ENCODE measurements at regions not wholly inside any gene's neighbourhood (a gene's known extent, or its start where the extent isn't known, plus 50 kb on each side); places are given as distances from the start of the nearest gene placed in this dataset.
"Not testable (repeated sequence)": the region's sequence is repeated elsewhere in the genome, so short reads cannot be mapped to it uniquely, and the experiment has no call there.

DNA sequence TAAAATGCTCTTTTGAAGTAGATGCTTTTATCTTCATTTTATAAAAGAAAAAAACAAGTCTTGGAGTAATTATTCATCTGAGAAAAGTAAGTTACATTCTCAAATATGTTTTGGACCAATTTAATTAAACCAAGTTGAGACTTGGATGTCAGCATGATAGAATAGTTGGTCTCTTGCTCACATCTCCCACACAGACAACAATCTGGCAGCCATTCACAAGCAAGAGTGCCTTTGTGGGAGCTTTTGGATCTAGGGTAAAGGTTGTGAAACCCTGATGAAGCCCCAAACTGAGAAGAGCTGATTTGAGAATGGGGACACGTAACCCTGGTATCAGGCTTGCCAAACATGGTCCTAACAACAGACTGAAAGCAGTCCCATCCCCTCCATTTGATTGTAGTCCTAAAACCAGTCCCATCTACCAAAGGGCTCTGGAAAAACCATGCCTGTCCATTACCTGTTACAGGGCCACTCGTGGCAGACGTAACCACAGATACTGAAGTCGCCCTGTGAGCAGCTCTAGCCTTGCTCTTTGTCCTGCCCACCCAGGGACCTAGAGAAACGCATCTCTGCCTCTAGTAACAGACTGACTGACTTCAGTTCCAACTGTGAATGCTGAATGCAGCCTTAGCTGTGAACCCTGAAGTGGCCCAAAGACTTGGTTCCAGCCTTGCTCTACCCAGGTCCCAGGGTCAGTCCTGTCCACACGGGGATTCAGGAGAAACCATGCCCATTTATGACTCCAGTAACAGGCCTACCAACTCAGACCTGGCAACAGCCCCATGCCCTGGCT lies 145.5 kb upstream of the SYNPR start:
- Histone ChIP-seq H3K4me3 (ENCODE audit: low read length) (no peak overlapping the region), H3K9ac (ENCODE audit: low read length) (no peak overlapping the region), H3K27me3 (ENCODE audit: insufficient read depth, low read depth, low read length) (no peaks in the 10 kb centered on the region), H3K36me3 (ENCODE audit: insufficient read depth, low read length) (no peaks in the 10 kb centered on the region), H3K9me2 (ENCODE audit: insufficient read depth, low read length) (no peaks in the 10 kb centered on the region), H3K79me2 (replicated peaks; ENCODE audit: insufficient read depth, low read length) (no peaks in the 10 kb centered on the region), H3F3A (ENCODE audit: insufficient read depth, low read length, poor library complexity, severe bottlenecking) (no peaks in the 10 kb centered on the region), H3K4me2 (ENCODE audit: low read length) (no peak overlapping the region), H2AFZ (ENCODE audit: low read depth, low read length) (no peak overlapping the region), H3K9me3 (ENCODE audit: low read length) (no peaks in the 10 kb centered on the region), H4K20me1 (ENCODE audit: insufficient read depth) (no peaks in the 10 kb centered on the region), H3K27ac (ENCODE audit: low read length) (no peak overlapping the region)
- no peak for TF ChIP-seq MXI1 (conservative IDR thresholded peaks at IDR 0.05; ENCODE audit: poor library complexity, severe bottlenecking)
- TF ChIP-seq, protein P1, sequence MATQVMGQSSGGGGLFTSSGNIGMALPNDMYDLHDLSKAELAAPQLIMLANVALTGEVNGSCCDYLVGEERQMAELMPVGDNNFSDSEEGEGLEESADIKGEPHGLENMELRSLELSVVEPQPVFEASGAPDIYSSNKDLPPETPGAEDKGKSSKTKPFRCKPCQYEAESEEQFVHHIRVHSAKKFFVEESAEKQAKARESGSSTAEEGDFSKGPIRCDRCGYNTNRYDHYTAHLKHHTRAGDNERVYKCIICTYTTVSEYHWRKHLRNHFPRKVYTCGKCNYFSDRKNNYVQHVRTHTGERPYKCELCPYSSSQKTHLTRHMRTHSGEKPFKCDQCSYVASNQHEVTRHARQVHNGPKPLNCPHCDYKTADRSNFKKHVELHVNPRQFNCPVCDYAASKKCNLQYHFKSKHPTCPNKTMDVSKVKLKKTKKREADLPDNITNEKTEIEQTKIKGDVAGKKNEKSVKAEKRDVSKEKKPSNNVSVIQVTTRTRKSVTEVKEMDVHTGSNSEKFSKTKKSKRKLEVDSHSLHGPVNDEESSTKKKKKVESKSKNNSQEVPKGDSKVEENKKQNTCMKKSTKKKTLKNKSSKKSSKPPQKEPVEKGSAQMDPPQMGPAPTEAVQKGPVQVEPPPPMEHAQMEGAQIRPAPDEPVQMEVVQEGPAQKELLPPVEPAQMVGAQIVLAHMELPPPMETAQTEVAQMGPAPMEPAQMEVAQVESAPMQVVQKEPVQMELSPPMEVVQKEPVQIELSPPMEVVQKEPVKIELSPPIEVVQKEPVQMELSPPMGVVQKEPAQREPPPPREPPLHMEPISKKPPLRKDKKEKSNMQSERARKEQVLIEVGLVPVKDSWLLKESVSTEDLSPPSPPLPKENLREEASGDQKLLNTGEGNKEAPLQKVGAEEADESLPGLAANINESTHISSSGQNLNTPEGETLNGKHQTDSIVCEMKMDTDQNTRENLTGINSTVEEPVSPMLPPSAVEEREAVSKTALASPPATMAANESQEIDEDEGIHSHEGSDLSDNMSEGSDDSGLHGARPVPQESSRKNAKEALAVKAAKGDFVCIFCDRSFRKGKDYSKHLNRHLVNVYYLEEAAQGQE (IDR thresholded peaks at IDR 0.05; ENCODE audit: borderline replicate concordance), result no peak
- TF ChIP-seq EZH2 (IDR thresholded peaks at IDR 0.05; ENCODE audit: borderline replicate concordance, insufficient read depth, low read length, poor library complexity, severe bottlenecking), result no peak
- TF ChIP-seq POLR2AphosphoS5 (IDR thresholded peaks at IDR 0.05), result no peak

DNA sequence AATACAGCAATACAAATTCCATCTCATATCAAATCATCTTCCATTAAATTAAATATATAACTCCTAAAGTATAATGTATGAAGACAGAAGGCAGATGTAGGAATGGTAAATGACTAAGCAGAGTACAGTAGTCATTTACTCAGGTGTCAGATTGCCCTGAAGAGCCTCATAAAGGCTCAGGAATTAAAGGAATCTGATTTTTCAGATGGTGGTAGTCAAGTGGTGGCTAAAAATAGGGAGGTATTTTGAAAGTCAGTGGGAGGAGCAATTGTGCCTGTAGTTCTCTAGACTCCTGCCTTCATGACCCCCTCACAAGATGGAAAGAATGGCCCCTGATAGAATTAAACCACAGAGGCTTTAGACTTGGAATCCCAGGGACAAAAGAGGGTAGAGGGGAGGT lies 142.7 kb upstream of the SYNPR start:
- H3K79me2 ChIP-seq (replicated peaks; ENCODE audit: insufficient read depth, low read length), result no peaks in the 10 kb centered on the region
- TF ChIP-seq, protein P2, sequence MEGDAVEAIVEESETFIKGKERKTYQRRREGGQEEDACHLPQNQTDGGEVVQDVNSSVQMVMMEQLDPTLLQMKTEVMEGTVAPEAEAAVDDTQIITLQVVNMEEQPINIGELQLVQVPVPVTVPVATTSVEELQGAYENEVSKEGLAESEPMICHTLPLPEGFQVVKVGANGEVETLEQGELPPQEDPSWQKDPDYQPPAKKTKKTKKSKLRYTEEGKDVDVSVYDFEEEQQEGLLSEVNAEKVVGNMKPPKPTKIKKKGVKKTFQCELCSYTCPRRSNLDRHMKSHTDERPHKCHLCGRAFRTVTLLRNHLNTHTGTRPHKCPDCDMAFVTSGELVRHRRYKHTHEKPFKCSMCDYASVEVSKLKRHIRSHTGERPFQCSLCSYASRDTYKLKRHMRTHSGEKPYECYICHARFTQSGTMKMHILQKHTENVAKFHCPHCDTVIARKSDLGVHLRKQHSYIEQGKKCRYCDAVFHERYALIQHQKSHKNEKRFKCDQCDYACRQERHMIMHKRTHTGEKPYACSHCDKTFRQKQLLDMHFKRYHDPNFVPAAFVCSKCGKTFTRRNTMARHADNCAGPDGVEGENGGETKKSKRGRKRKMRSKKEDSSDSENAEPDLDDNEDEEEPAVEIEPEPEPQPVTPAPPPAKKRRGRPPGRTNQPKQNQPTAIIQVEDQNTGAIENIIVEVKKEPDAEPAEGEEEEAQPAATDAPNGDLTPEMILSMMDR (IDR thresholded peaks at IDR 0.05; ENCODE audit: poor library complexity, severe bottlenecking), result no peak
- no peak for TF ChIP-seq MXI1 (conservative IDR thresholded peaks at IDR 0.05; ENCODE audit: poor library complexity, severe bottlenecking)
- H4K20me1 ChIP-seq (ENCODE audit: insufficient read depth), result no peaks in the 10 kb centered on the region
- H3F3A ChIP-seq (ENCODE audit: insufficient read depth, low read length, poor library complexity, severe bottlenecking), result no peaks in the 10 kb centered on the region
- H3K4me3 ChIP-seq (ENCODE audit: low read length), result no peak overlapping the region
- H2AFZ ChIP-seq (ENCODE audit: low read depth, low read length), result no peak overlapping the region
- no peak overlapping the region for H3K9ac ChIP-seq (ENCODE audit: low read length)
- no peak overlapping the region for H3K27ac ChIP-seq (ENCODE audit: low read length)
- no peaks in the 10 kb centered on the region for H3K27me3 ChIP-seq (ENCODE audit: insufficient read depth, low read depth, low read length)
- no peak overlapping the region for H3K4me2 ChIP-seq (ENCODE audit: low read length)
- no peaks in the 10 kb centered on the region for H3K36me3 ChIP-seq (ENCODE audit: insufficient read depth, low read length)
- H3K9me3 ChIP-seq (ENCODE audit: low read length), result no peaks in the 10 kb centered on the region
- H3K9me2 ChIP-seq (ENCODE audit: insufficient read depth, low read length), result no peaks in the 10 kb centered on the region

DNA sequence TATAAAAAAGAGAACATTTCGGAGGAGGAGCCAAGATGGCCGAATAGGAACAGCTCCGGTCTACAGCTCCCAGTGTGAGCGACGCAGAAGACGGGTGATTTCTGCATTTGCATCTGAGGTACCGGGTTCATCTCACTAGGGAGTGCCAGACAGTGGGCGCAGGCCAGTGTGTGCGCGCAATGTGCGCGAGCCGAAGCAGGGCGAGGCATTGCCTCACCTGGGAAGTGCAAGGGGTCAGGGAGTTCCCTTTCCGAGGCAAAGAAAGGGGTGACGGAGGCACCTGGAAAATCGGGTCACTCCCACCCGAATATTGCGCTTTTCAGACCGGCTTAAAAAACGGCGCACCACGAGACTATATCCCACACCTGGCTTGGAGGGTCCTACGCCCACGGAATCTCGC lies 141.9 kb upstream of the SYNPR start:
- not testable (repeated sequence) for H3K4me2 ChIP-seq (ENCODE audit: low read length)

More for the DNA sequence above, 141.9 kb upstream of the SYNPR start:
- not testable (repeated sequence) for H3K79me2 ChIP-seq (replicated peaks; ENCODE audit: insufficient read depth, low read length); H3K27me3 ChIP-seq (ENCODE audit: insufficient read depth, low read depth, low read length); H3K9me2 ChIP-seq (ENCODE audit: insufficient read depth, low read length); H3K9ac ChIP-seq (ENCODE audit: low read length); H3K9me3 ChIP-seq (ENCODE audit: low read length); H2AFZ ChIP-seq (ENCODE audit: low read depth, low read length); H3K27ac ChIP-seq (ENCODE audit: low read length); H3K36me3 ChIP-seq (ENCODE audit: insufficient read depth, low read length); H3F3A ChIP-seq (ENCODE audit: insufficient read depth, low read length, poor library complexity, severe bottlenecking); H3K4me3 ChIP-seq (ENCODE audit: low read length); H4K20me1 ChIP-seq (ENCODE audit: insufficient read depth)

Measured in neural cell (in vitro differentiated cells).